Activated CD4-positive, alpha-beta T cell treated with anti-CD3 and anti-CD28 coated beads, Interleukin-2, Interleukin-6, amounts not matched to agents 100 ng/mL and 50 ng/mL, durations not matched to agents 16 hours and 8 hours (primary cell): ENCODE measurements at regions not wholly inside any gene's neighbourhood (a gene's known extent, or its start where the extent isn't known, plus 50 kb on each side); places are given as distances from the start of the nearest gene placed in this dataset.
A peak's percentile ranks its signal among the peaks of the same experiment; 100 is the strongest.
"Not testable (repeated sequence)": the region's sequence is repeated elsewhere in the genome, so short reads cannot be mapped to it uniquely, and the experiment has no call there.

Experiments
- DNase-seq: peaks from one replicate; pipeline ENCODE4 v3.0.0-alpha.2; 2020

DNA sequence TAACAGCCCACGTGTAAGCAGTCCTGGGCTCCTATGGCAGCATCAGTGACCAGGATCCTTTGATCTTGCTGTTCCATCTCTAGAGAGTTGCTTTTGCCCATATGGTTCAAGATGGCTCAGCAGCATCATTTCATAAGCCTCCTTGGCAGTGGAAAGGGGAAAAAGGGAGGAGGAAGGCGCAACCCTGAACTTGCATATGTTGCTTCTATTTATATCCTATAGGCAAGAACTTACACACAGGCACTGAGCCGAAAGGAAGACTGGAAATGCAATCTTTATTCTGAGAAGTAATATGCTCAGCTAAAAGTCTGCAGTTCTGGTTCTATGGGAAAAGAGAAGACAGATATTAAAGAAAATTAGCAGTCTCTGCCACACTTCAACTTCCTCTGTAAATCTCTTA is 167.7 kb upstream of the PLXNC1 start:
- no peak for DNase-seq

DNA sequence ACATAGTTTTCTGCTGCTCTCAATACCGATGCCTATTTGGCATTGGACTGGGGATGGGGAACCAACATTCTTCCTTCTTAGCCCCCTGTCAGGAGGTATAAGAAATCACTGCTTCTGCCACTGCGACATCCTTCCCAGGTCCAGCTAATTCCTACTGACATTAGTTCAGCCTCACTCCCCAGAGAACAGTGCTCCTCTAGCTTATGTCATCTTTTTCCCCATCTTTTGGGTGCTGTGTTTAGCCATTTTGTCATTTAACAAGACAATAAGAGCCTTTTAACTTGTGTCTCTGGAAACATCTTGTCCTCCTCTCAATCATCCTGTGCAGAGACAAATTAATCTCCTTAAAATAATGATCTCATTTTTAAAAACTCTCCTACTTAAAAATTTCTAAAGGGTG is 167.0 kb upstream of the PLXNC1 start:
- no peak for DNase-seq

DNA sequence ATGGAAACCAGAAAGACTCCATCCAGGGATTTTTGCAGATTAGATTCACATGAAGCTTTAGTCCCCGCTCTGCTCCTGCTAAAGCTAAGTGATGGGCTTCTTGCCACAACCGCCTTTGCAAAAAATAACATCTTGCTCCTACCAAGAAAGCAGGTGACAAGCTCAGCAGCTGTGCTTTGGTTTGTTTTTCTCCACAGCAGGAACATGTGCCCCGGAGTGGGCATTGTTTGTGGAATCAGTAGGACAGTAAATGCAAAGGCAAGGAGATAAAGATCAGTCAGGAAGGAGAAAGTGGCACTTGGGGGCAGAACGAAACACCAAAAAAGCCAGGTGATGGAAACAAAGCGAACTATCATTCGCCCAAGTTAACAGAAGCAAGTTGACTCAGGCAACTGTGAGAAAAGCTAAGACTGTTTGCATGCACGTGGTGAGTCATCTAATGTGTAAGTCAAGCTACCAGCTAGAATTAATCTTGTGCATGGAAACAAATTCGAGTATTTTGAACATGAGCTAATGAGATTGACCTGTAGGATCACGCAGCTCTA is 165.5 kb upstream of the PLXNC1 start:
- DNase-seq: peak; percentile 51

DNA sequence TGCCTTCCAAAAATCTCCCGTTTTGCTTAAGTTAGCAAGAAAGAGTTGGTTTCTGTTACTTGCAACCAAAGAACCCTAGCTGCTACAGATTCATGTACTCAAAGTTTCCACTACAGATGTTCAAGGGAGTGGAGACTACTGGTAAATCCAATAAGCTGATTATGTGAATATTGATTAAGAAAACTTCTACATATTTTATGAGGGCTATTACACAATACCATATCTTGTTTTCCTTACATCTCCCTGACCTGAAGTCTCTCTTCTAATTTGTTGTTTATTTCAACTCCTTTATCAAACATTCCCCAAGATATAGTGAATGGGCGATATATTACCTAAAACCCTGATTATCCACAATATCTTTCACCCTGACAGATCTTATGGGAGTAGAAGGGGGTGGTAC is 164.4 kb upstream of the PLXNC1 start:
- DNase-seq: no peak

DNA sequence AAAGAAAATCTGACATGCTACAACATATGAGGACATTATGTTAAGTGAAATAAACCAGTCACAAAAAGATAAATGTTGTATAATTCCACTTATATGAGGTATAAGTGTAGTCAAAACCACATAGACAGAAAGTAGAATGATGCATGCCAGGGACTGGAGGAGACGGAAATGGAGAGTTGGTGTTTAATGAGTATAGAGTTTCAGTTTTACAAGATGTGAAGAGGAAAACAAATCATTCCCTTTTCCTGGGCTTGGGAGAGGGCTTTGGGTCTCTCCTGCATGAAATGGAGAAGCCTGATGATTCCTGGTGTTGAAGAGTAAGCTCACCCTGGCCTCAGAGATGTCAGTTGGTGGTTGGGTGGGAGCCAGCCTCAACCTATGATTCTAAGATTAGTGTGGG is 158.4 kb upstream of the PLXNC1 start:
- no peak for DNase-seq

DNA sequence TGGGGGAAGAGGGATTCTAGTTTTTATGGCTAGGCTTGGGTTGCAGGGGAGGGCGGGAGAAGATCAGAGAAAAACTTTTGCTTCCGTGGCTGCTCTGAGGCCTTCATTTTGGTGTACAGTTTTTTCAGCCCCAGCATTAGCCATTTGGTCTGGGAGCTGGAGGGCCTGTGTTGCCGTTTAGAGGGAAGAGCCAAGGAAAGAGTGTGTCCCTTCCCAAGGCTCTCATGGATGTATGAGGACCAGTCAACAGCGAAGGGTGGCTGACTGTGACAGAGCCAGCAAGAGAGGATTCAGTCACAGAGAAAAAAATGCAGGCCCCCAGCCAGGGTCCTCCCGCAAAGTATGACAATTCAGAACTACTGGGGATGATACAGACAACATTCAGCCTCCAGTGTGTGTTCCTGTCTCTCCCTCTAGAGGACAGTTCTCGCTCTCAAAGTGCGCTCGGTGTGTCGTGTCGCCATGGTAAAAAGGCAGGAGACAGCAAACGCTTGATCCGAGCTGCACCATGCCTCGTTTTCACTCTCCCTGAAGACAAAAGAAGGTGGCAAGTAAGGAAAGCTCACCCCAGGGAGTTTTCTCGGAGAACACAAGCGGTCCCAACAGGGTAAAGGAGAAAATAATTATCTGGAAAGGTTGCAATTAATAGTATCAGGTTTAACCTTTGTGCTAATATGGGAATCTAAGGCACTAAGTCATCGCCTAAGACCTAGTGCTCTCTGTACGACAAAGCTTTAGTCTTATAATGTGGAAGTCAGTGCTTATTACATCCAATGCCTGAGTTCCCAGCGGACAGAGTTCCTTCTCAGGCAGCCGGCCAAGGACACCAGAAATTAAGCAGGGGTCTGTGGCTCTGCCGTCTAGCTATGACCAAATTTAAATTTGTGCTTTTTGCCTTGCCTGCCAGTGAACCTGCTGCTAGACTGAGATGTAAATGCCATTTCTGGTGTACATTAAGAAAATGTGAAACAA is 157.3 kb upstream of the PLXNC1 start:
- DNase-seq: no peak

DNA sequence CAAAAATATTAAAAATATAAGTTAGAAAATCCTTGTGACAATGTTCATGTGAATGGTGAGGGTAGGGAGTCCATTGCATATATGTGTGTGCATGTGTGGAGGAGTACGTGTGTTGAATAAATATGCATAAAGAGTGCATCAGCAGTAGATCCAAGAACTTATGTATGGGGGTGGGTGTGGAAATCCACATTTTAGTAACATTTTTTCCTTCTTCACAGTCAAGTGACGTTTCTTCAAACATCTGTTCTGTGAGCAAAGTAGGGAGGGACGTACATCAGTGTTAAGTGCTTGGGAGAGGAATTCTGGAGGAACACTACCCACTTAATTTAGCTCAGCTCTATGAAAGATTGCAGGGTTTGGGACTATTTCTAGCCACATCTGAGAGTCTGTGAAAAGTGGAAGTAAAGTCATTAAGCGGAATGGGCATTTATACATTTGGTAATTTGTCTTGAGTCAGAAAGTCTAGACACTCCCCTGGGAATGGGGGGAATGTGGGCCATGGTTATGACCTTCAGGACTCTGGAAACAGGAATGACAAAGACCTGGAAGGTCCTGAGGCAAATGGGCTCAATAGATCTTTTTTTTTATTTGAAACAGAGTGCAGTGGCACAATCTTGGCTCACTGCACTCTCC is 156.4 kb upstream of the PLXNC1 start:
- no peak for DNase-seq

DNA sequence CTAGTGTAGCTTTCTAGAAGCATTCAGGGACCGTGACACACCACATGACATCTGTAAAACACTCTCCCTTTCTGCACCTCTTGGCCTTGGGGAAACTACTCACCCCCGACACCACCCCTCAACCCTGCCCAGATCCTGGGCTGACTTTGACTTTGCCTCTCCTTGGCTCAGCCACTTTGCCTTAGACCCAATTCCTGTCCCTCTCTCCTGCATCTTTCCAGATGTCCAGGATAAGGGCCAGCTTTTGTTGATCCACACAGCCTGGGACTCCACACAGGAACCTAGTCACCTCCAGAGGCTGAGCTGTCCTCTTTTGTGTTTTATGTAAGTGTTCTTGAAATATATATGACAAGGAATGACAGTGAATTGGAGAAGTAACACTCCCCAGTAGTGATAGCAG is 153.7 kb upstream of the PLXNC1 start:
- DNase-seq: no peak

DNA sequence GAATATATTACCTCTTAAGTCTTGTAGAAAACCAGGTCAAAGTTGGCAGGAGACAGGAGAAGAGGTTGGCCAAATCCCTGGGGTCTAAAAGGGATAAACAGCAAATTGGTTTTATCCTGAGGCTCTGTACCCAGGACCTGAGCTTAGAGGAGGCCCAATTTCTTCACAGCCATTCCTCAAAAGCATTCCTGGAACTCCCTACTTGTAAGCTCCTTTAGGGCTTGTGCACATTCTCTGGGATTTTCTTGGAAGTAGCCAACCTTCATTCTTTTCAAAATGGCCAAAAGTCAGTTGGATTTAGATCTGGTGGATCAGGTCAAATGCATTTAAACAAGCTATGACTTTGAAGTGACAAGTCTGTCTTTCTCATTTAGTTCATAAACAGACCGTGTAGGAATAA is 152.1 kb upstream of the PLXNC1 start:
- DNase-seq: no peak

DNA sequence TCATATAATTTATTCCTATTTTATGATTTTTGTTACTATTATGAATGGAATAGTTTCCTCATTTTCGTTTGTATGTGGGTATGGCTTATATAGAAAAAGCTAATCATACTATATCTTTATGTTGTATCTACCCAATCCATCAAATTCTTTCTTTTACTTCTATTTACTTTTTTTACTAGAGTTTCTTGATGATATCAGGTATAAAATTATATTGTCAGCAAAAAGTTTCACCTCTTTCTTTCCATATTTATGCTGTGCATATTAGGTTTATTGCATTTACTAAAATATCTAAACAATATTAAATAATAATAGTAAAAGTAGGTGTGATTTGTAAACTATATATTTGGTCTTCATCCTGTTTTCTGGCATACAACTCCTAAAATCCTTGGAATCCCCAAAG is 146.7 kb upstream of the PLXNC1 start:
- DNase-seq: no peak

DNA sequence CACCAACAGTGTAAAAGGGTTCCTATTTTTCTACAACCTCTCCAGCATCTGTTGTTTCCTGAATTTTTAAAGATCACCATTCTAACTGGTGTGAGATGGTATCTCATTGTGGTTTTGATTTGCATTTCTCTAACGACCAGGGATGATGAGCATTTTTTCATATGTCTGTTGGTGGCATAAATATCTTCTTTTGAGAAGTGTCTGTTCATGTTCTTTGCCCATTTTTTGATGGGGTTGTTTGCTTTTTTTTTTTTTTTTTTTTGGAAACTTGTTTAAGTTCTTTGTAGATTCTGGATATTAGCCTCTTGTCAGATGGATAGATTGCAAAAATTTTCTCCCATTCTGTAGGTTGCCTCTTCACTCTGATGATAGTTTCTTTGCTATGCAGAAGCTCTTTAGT is 145.5 kb upstream of the PLXNC1 start:
- DNase-seq: not testable (repeated sequence)

DNA sequence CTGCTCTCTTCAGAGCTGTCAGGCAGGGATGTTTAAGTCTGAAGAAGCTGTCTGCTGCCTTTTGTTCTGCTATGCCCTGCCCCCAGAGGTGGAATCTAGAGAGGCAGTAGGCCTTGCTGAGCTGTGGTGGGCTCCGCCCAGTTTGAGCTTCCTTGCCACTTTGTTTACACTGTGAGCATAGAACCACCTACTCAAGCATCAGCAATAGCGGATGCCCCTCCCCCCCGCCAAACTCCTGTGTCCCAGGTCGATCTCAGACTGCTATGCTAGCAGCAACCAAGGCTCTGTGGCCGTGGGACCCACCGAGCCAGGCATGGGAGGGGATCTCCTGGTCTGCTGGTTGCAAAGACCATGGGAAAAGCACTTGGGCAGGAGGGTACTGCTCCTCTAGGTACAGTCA is 140.5 kb upstream of the PLXNC1 start:
- DNase-seq: not testable (repeated sequence)

DNA sequence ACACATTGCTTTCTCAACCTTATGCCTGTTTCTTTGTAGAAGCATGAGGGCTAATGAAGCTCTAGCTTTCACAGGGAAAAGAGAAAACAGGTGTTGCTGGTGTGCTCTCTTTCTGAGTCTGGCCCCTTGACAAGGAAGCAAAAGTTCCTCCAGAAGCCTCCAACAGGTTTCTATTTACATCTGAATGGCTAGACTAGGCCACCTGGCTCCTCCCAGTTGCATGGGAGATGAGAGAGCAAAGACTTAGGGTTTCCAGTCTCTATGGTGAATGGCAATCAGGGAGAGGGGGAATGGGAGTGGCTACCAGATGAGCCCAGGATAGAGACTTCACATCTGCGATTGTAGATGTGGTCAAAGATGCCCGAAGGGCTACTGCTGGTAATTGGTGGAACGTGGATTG is 138.1 kb upstream of the PLXNC1 start:
- no peak for DNase-seq

DNA sequence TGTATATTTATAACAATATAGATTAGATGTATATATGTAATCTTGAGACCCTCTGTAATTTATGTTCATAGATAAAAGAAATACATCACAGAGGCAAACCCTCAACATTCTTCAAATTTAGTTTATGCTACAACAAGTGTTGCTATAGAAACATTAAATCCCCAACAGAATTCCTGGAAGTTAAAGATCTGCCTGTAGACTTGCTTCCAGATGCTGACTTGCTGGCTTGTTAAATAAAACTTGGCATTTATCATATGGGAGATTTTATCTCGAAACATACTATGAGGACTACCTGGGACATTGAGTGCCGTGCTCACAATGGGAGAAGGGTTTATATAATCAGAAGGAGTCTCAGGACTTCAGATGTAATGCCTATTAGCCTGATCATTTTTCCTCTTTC is 136.3 kb upstream of the PLXNC1 start:
- no peak for DNase-seq

DNA sequence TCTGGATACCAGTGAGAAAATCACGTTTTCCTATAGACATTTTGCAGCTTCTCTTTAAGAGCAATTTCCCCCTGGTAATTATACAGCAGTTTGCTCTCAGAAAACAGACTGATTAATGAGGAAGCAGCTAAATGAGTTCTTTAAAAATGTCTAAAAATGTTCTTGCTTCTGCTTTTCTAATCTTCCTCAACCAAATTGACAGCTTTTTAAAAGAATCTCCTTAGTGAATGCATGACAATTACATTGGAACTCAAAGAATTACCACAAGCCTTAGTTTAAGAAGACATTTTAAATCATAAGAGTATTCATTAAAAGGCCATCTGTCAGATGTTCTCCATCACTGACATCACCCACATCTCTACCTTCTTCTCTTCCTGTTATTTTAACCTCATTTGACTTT is 135.8 kb upstream of the PLXNC1 start:
- no peak for DNase-seq

DNA sequence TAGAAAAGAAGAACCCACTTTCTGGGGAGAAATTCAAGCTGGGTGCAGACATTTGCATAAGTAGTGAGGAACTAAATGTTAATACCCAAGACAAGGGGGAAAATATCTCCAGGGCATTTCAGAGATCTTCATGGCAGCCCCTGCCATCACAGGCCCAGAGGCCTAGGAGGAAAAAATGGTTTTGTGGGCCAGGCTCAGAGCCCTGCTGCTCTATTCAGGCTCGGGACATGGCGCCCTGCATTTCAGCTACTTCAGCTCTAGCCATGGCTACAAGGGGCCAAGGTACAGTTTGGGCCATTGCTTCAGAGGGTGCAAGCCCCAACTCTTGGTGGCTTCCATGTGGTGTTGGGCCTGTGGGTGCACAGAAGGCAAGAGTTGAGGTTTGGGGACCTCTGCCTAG is 131.1 kb upstream of the PLXNC1 start:
- DNase-seq: not testable (repeated sequence)

DNA sequence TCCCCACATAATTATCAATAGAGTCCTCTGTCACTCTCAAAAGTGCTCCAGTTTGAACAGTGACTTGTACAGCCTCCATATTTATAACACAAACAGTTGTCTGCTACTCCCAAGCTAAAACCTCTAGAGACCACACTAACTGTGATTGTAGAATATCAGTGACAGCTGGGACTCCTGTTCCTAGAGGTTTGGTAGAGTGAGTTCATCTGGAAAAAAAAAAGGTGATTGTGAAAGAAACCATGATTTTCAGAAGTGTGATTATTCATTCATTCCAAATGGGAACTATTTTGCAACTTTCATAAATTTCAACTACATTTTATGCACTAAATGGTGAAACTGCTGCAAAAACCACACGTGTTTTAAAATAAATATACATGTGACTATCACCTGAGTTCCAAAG is 128.0 kb upstream of the PLXNC1 start:
- DNase-seq: no peak

DNA sequence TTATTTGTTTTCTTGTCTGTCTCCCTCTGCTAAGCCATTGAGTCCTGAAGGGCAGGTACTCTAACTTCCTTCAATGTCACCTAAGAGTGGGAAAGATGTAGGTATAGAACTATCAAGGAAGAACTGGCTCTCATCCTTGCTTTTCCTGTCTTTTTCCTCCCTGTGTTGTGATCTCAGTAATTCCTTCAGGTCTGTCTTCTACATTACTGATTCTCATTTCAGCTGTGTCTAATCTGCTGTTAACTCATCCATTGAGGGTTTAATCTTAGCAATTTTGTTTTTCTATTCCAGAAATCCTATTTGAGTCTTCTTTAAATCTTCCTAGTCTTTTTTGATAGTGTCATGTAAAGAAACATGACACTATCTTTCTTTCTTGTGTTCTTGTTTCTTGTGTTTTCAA is 124.5 kb upstream of the PLXNC1 start:
- no peak for DNase-seq

DNA sequence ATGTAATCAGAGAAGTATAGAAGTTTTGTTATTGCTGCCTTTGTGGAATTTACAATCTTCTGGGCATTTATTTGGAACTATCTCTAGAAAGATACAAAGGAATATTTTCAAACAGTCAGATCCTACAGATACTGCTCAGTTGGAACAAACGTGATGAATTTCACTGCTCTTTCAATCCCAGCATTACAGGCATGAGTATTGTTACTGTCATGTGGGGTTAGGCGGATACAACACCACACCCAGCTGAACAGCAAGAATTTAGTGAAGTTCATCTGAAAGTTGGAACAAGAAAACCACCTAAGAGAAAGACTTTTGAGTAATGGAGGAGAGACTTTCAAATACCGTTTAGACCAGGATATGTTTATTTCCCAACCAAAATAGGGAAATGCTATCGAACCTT is 123.3 kb upstream of the PLXNC1 start:
- no peak for DNase-seq

DNA sequence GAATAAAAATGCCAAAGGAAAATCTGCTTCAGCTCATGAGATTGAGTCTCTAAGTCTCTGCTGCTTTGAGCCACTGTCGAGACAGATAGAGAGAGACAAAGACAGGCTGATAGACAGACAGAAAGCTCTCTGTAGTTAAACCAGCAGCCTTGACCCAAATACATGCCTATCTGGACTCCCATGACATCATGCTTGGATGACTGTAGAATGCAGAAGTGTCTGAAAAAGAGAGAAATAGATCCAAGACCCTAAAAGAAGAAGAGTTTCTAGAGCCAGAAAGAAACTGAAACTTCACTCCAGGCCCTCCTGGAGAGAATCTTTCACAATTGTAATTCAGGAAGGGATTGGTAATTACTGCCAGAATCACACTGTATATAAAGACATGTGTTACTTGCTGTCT is 122.6 kb upstream of the PLXNC1 start:
- no peak for DNase-seq

DNA sequence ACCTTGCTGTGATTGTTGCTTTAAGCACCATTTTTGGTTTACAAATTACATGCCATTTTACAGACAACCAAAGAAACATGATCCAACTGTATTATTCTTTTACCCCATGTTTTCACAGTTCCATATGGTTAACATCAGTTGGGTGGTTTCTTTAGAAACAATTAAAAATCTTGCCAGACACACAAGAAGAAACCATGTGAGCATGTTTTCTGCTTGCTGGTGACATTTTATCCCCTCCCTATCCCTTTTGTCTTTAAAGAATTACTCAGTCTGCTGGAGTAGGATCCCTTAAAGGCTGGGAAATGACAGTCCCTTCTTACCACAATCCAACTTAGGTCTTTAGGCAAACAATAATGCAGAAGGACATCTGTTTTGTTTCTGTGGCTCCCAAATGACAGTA is 121.8 kb upstream of the PLXNC1 start:
- no peak for DNase-seq

DNA sequence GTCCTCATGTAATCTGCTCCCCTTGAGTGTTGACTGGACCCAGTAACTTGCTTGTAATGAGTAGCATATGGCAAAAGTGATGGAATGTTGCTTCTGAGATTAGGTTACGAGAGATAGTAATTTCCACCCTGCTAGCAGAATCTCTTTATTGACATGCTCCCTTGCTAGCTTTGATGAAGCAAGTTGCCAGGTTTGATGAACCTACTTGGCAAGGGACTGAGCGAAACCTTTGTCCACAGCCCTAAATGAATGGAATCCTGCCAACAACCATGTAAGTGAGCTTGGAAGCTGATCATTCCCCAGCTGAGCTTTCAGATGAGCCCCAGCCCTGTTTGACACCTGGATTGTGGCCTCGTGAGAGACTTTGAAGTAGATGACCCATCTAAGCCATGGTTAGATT is 120.8 kb upstream of the PLXNC1 start:
- no peak for DNase-seq

DNA sequence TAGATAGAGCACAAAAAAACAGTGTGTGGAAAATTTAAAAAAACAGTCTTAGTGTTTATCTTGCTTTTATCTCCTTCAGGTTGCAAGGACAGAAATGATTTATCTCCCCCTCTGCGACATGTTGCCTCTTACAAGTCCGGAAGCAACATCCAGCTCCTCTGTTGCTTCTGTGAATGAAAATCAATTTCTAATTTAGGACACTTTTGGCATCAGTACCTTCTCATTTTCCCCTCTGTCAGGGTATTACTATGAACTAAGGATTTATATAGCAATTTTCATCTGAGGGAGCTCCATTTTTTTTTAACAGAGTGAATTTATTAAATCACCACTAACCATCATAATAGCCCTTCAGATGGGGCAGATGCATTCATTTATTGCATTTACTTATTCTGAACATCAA is 116.6 kb upstream of the PLXNC1 start:
- no peak for DNase-seq

DNA sequence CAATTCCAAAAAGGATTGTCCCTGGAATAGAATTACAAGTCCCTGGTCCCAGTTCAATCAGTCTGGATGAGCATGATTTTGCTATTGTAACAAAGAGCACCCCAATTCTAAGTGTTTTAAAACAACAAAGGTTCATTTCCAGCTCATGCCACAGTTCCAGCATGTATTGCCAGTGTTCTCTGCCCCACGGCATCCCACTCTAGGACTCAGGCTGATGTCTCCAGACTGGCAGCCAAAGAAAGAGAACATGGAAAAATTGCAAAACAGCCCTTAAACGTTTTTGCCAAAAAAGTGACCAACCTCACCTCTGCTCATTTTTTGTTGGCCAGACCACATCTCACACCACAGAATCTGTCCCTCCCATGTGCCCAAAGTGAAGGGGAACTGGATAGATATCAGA is 116.0 kb upstream of the PLXNC1 start:
- no peak for DNase-seq
